Stomach (tissue), 4 donors: ENCODE measurements at regions not wholly inside any gene's neighbourhood (a gene's known extent, or its start where the extent isn't known, plus 50 kb on each side); places are given as distances from the start of the nearest gene placed in this dataset.
"Not testable (repeated sequence)": the region's sequence is repeated elsewhere in the genome, so short reads cannot be mapped to it uniquely, and the experiment has no call there.

ENCODE experiments used
- CTCF ChIP-seq, 7 experiments: fragments of 450-650 bp in 4 of 7; fragments of 200-600 bp in 3 of 7; sonication (generic) in 3 of 7; IDR thresholded peaks; one replicate each; pipeline ENCODE4 v1.5.1; 2016 to 2019; ENCODE audit warnings: antibody characterized with exemption in 7 of 7, control low read depth in 2 of 7, mild to moderate bottlenecking in 1 of 7
- EP300 ChIP-seq: sonication (generic); formaldehyde crosslinking; IDR thresholded peaks from one replicate; pipeline ENCODE4 v1.6.1; 2017; ENCODE audit warnings: antibody characterized with exemption
- POLR2A ChIP-seq, 4 donors: fragments of 450-650 bp; IDR thresholded peaks; one replicate each; pipeline ENCODE4 v1.6.1; 2016; ENCODE audit warnings: antibody characterized with exemption in 4 of 4, control low read depth in 2 of 4, mild to moderate bottlenecking in 1 of 4, moderate library complexity in 1 of 4
- POLR2AphosphoS5 ChIP-seq, 3 donors: sonication (generic); formaldehyde crosslinking; IDR thresholded peaks; one replicate each; pipeline ENCODE4 v1.6.1; 2016; ENCODE audit warnings: antibody characterized with exemption in 3 of 3

GRCh38 chr7:55687252-55687651, 115.0 kb upstream of the VOPP1 start:
- TF ChIP-seq POLR2A (IDR thresholded peaks at IDR 0.05); CTCF (IDR thresholded peaks at IDR 0.05); POLR2AphosphoS5 (IDR thresholded peaks at IDR 0.05); EP300: not testable (repeated sequence)
